Retina (tissue), 1 donor: ENCODE measurements at regions not wholly inside any gene's neighbourhood (a gene's known extent, or its start where the extent isn't known, plus 50 kb on each side); places are given as distances from the start of the nearest gene placed in this dataset.

Experiments
- DNase-seq: peaks from one replicate; pipeline ENCODE4 v3.0.0-alpha.2; 2016

GRCh38 chr5:125302577-125302976, 556.1 kb upstream of the ZNF608 start:
- no peak for DNase-seq

GRCh38 chr5:125306741-125307140, 560.3 kb upstream of the ZNF608 start:
- no peak for DNase-seq

- no peak for DNase-seq
Observed at GRCh38 chr5:125310749-125311148, 564.3 kb upstream of the ZNF608 start.

GRCh38 chr5:125311743-125312142, 565.3 kb upstream of the ZNF608 start:
- DNase-seq = no peak

GRCh38 chr5:125313555-125313954, 567.1 kb upstream of the ZNF608 start:
- DNase-seq = no peak

GRCh38 chr5:125315306-125315705, 568.9 kb upstream of the ZNF608 start:
- no peak for DNase-seq

- no peak for DNase-seq
Observed at GRCh38 chr5:125316391-125316790, 570.0 kb upstream of the ZNF608 start.

- DNase-seq = no peak
Observed at GRCh38 chr5:125316915-125317535, 570.6 kb upstream of the ZNF608 start.

GRCh38 chr5:125317536-125317995, 571.1 kb upstream of the ZNF608 start:
- DNase-seq = peak; percentile 31

- DNase-seq = no peak
Observed at GRCh38 chr5:125321654-125322053, 575.2 kb upstream of the ZNF608 start.

- DNase-seq = no peak
Observed at GRCh38 chr5:125323613-125324012, 577.2 kb upstream of the ZNF608 start.

GRCh38 chr5:125325488-125326149, 579.2 kb upstream of the ZNF608 start:
- DNase-seq = no peak

GRCh38 chr5:125326150-125326510, 579.7 kb upstream of the ZNF608 start:
- no peak for DNase-seq

- DNase-seq = no peak
Observed at GRCh38 chr5:125327676-125328075, 581.2 kb upstream of the ZNF608 start.

- no peak for DNase-seq
Observed at GRCh38 chr5:125331987-125332598, 585.7 kb upstream of the ZNF608 start.

GRCh38 chr5:125333416-125333815, 587.0 kb upstream of the ZNF608 start:
- DNase-seq = no peak

GRCh38 chr5:125336401-125336800, 590.0 kb upstream of the ZNF608 start:
- DNase-seq = no peak

- DNase-seq = no peak
Observed at GRCh38 chr5:125337294-125337693, 590.9 kb upstream of the ZNF608 start.

- DNase-seq = no peak
Observed at GRCh38 chr5:125338440-125339174, 592.2 kb upstream of the ZNF608 start.

GRCh38 chr5:125341436-125341835, 595.0 kb upstream of the ZNF608 start:
- no peak for DNase-seq

GRCh38 chr5:125343015-125343414, 596.6 kb upstream of the ZNF608 start:
- no peak for DNase-seq

- DNase-seq = no peak
Observed at GRCh38 chr5:125346316-125346715, 599.9 kb upstream of the ZNF608 start.

- DNase-seq = peak; percentile 72
Observed at GRCh38 chr5:125348221-125348692, 601.8 kb upstream of the ZNF608 start.
